ENCODE measurements at regions not wholly inside any gene's neighbourhood (a gene's known extent, or its start where the extent isn't known, plus 50 kb on each side); places are given as distances from the start of the nearest gene placed in this dataset.

GRCh38 chr13:80477661-80478443 lies 136.9 kb upstream of the SPRY2 start:
- TF ChIP-seq ZFX (IDR thresholded peaks at IDR 0.05) (no peak), CTCF (conservative IDR thresholded peaks at IDR 0.05) (no peak)
- no peak overlapping the region for H3K27ac ChIP-seq

- TF ChIP-seq ZFX (IDR thresholded peaks at IDR 0.05) (no peak), CTCF (conservative IDR thresholded peaks at IDR 0.05) (no peak)
- no peak overlapping the region for H3K27ac ChIP-seq
Measured at GRCh38 chr13:80476953-80477352, 136.0 kb upstream of the SPRY2 start.

GRCh38 chr13:80475718-80476117 lies 134.8 kb upstream of the SPRY2 start:
- TF ChIP-seq ZFX (IDR thresholded peaks at IDR 0.05): no peak
- no peak for TF ChIP-seq CTCF (conservative IDR thresholded peaks at IDR 0.05)
- no peak overlapping the region for H3K27ac ChIP-seq

- no peak for TF ChIP-seq ZFX (IDR thresholded peaks at IDR 0.05)
- no peak for TF ChIP-seq CTCF (conservative IDR thresholded peaks at IDR 0.05)
- H3K27ac ChIP-seq: no peak overlapping the region
Measured at GRCh38 chr13:80473695-80474094, 132.8 kb upstream of the SPRY2 start.

- TF ChIP-seq CTCF (conservative IDR thresholded peaks at IDR 0.05) (no peak), ZFX (IDR thresholded peaks at IDR 0.05) (no peak)
- no peak overlapping the region for H3K27ac ChIP-seq
Measured at GRCh38 chr13:80469853-80470381, 129.0 kb upstream of the SPRY2 start.

GRCh38 chr13:80469105-80469852 lies 128.4 kb upstream of the SPRY2 start:
- H3K27ac ChIP-seq: no peak overlapping the region
- no peak for TF ChIP-seq ZFX (IDR thresholded peaks at IDR 0.05)
- TF ChIP-seq CTCF (conservative IDR thresholded peaks at IDR 0.05): no peak

GRCh38 chr13:80465321-80465720 lies 124.4 kb upstream of the SPRY2 start:
- no peak overlapping the region for H3K27ac ChIP-seq
- TF ChIP-seq ZFX (IDR thresholded peaks at IDR 0.05) (no peak), CTCF (conservative IDR thresholded peaks at IDR 0.05) (no peak)
